ENCODE measurements at regions not wholly inside any gene's neighbourhood (a gene's known extent, or its start where the extent isn't known, plus 50 kb on each side); places are given as distances from the start of the nearest gene placed in this dataset.

- ATAC-seq (no peak), DNase-seq (no peak)
- Histone ChIP-seq H3K27me3 (no peaks in the 10 kb centered on the region), H3K4me3 (no peak overlapping the region), H3K9me3 (no peaks in the 10 kb centered on the region), H3K36me3 (no peaks in the 10 kb centered on the region), H3K4me1 (no peaks in the 10 kb centered on the region), H3K27ac (no peak overlapping the region)
- TF ChIP-seq POLR2A (IDR thresholded peaks at IDR 0.05) = no peak
- TF ChIP-seq, protein P1, sequence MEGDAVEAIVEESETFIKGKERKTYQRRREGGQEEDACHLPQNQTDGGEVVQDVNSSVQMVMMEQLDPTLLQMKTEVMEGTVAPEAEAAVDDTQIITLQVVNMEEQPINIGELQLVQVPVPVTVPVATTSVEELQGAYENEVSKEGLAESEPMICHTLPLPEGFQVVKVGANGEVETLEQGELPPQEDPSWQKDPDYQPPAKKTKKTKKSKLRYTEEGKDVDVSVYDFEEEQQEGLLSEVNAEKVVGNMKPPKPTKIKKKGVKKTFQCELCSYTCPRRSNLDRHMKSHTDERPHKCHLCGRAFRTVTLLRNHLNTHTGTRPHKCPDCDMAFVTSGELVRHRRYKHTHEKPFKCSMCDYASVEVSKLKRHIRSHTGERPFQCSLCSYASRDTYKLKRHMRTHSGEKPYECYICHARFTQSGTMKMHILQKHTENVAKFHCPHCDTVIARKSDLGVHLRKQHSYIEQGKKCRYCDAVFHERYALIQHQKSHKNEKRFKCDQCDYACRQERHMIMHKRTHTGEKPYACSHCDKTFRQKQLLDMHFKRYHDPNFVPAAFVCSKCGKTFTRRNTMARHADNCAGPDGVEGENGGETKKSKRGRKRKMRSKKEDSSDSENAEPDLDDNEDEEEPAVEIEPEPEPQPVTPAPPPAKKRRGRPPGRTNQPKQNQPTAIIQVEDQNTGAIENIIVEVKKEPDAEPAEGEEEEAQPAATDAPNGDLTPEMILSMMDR (IDR thresholded peaks at IDR 0.05 in 4 of 5, conservative IDR thresholded peaks at IDR 0.05 in 1 of 5) = no peak
- in situ Hi-C loops (cut with MboI; ENCODE audit: low sequenced_read_pairs in 4 of 4) = no loop called here
- intact Hi-C loops (cut with DNase I; ENCODE audit: low total_unique reads) = no loop called here
Measured at GRCh38 chr18:66971960-66972359, 368.1 kb upstream of the CDH19 start.

DNA sequence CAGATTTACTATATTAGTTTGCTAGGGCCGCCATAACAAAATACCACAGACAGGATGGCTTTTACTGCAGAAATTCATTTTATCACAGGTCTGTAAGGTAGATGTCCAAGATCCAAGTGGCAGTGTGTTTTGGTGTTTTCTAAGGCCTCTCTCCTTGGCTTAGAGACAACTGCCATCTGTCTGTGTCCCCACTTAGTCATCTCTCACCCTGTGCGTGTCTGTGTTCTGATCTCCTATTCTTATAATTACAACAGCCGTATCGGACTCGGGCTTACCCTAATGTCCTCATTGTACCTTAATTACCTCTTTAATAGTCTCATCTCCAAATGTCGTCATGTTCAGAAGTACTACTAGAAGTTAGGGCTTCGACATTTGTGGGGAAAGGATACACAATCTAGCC, 362.3 kb upstream of the CDH19 start:
- intact Hi-C loops (cut with DNase I; ENCODE audit: low total_unique reads) (no loop called here), in situ Hi-C loops (cut with MboI; ENCODE audit: low sequenced_read_pairs in 4 of 4) (no loop called here)
- ATAC-seq = no peak
- no peak for TF ChIP-seq POLR2A (IDR thresholded peaks at IDR 0.05)
- TF ChIP-seq, protein P1 (IDR thresholded peaks at IDR 0.05 in 4 of 5, conservative IDR thresholded peaks at IDR 0.05 in 1 of 5) = no peak
- Histone ChIP-seq H3K4me3 (no peak overlapping the region), H3K9me3 (no peaks in the 10 kb centered on the region), H3K27ac (no peak overlapping the region), H3K27me3 (no peaks in the 10 kb centered on the region), H3K4me1 (no peaks in the 10 kb centered on the region), H3K36me3 (no peaks in the 10 kb centered on the region)
- DNase-seq = no peak

GRCh38 chr18:66958309-66958708, 354.4 kb upstream of the CDH19 start:
- ATAC-seq (no peak), DNase-seq (no peak)
- Histone ChIP-seq H3K36me3 (no peaks in the 10 kb centered on the region), H3K9me3 (no peaks in the 10 kb centered on the region), H3K4me1 (no peaks in the 10 kb centered on the region), H3K4me3 (no peak overlapping the region), H3K27ac (no peak overlapping the region), H3K27me3 (no peaks in the 10 kb centered on the region)
- no peak for TF ChIP-seq POLR2A (IDR thresholded peaks at IDR 0.05)
- TF ChIP-seq, protein P1 (IDR thresholded peaks at IDR 0.05 in 4 of 5, conservative IDR thresholded peaks at IDR 0.05 in 1 of 5) = no peak
- in situ Hi-C loops (cut with MboI; ENCODE audit: low sequenced_read_pairs in 4 of 4) = no loop called here
- intact Hi-C loops (cut with DNase I; ENCODE audit: low total_unique reads) = no loop called here

DNA sequence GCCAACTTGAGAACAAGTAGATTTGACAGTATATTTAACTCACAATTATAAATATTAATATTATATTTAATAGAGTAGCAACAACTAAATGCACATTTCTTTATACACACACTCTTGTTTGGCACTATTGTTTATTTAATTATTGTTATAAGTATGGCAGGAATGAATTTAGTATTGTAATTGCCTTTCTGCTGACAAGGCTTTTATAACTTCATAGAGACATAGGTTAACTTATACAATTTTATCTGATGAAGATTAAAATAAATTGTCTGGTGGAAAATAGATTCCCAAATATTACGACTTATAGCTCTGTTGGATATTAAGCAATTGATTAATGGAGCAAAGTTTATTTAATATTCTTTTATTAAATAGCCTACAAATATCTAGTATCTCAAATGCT, 347.9 kb upstream of the CDH19 start:
- TF ChIP-seq, protein P1 (IDR thresholded peaks at IDR 0.05 in 4 of 5, conservative IDR thresholded peaks at IDR 0.05 in 1 of 5) = no peak
- TF ChIP-seq POLR2A (IDR thresholded peaks at IDR 0.05) = no peak
- H3K4me3 ChIP-seq = no peak overlapping the region
- H3K36me3 ChIP-seq = no peaks in the 10 kb centered on the region
- no peaks in the 10 kb centered on the region for H3K4me1 ChIP-seq
- no peak for ATAC-seq
- no peaks in the 10 kb centered on the region for H3K27me3 ChIP-seq
- DNase-seq = no peak
- H3K27ac ChIP-seq = no peak overlapping the region
- H3K9me3 ChIP-seq = no peaks in the 10 kb centered on the region
- in situ Hi-C loops (cut with MboI; ENCODE audit: low sequenced_read_pairs in 4 of 4) = no loop called here
- intact Hi-C loops (cut with DNase I; ENCODE audit: low total_unique reads) = no loop called here

DNA sequence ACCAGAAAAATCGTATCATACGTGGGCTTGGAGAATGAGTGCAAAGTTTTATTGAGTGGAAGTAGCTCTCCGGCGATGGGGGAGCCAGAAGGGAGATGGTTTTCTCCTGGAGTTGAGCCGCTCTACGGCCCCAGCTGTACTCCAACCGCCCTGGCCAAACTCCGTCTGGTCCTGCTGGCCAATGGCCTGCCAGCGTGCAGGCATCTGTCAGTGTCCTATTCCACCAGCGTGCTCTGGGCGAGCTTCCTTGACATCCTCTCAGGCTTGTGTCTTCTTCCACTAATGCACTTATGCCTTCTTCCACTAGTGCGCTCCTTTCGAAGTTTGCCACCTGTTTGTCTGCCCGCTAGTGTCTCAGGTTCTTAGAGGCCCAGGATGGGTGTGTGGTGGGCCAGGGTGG, 345.5 kb upstream of the CDH19 start:
- Histone ChIP-seq H3K4me3 (no peak overlapping the region), H3K4me1 (no peaks in the 10 kb centered on the region), H3K36me3 (no peaks in the 10 kb centered on the region), H3K27me3 (no peaks in the 10 kb centered on the region), H3K27ac (no peak overlapping the region), H3K9me3 (no peaks in the 10 kb centered on the region)
- ATAC-seq = no peak
- no peak for TF ChIP-seq POLR2A (IDR thresholded peaks at IDR 0.05)
- TF ChIP-seq, protein P1 (IDR thresholded peaks at IDR 0.05 in 4 of 5, conservative IDR thresholded peaks at IDR 0.05 in 1 of 5) = no peak
- in situ Hi-C loops (cut with MboI; ENCODE audit: low sequenced_read_pairs in 4 of 4) = no loop called here
- no peak for DNase-seq
- intact Hi-C loops (cut with DNase I; ENCODE audit: low total_unique reads) = no loop called here

Data from gastrocnemius medialis (tissue), 4 donors.